ENCODE measurements at regions not wholly inside any gene's neighbourhood (a gene's known extent, or its start where the extent isn't known, plus 50 kb on each side); places are given as distances from the start of the nearest gene placed in this dataset.

GRCh38 chr2:220842901-220843665 lies 729.0 kb downstream of the EPHA4 start:
- TF ChIP-seq, protein P1, sequence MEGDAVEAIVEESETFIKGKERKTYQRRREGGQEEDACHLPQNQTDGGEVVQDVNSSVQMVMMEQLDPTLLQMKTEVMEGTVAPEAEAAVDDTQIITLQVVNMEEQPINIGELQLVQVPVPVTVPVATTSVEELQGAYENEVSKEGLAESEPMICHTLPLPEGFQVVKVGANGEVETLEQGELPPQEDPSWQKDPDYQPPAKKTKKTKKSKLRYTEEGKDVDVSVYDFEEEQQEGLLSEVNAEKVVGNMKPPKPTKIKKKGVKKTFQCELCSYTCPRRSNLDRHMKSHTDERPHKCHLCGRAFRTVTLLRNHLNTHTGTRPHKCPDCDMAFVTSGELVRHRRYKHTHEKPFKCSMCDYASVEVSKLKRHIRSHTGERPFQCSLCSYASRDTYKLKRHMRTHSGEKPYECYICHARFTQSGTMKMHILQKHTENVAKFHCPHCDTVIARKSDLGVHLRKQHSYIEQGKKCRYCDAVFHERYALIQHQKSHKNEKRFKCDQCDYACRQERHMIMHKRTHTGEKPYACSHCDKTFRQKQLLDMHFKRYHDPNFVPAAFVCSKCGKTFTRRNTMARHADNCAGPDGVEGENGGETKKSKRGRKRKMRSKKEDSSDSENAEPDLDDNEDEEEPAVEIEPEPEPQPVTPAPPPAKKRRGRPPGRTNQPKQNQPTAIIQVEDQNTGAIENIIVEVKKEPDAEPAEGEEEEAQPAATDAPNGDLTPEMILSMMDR (IDR thresholded peaks at IDR 0.05), result no peak
- TF ChIP-seq POLR2A (IDR thresholded peaks at IDR 0.05), result no peak
